Ascending aorta (tissue), 2 donors: ENCODE measurements at regions not wholly inside any gene's neighbourhood (a gene's known extent, or its start where the extent isn't known, plus 50 kb on each side); places are given as distances from the start of the nearest gene placed in this dataset.
A peak's percentile ranks its signal among the peaks of the same experiment; 100 is the strongest.

Experiments
- DNase-seq, 2 donors: peaks; one replicate each; pipeline ENCODE4 v3.0.0-alpha.2; 2019; ENCODE audit warnings: low spot score in 2 of 2
- H3K27ac ChIP-seq, 2 donors: fragments of 200-600 bp; sonication (generic); one replicate each; pipeline ENCODE4 v1.5.1; 2016 to 2017; ENCODE audit warnings: mild to moderate bottlenecking in 1 of 2
- H3K27me3 ChIP-seq: fragments of 200-600 bp; sonication (generic); one replicate; pipeline ENCODE4 v1.5.1; 2017
- H3K36me3 ChIP-seq, 2 donors: fragments of 200-600 bp; sonication (generic); one replicate each; pipeline ENCODE4 v1.5.1; 2016
- H3K4me1 ChIP-seq, 2 donors: fragments of 200-600 bp; sonication (generic); one replicate each; pipeline ENCODE4 v1.5.1; 2016 to 2017; ENCODE audit warnings: mild to moderate bottlenecking in 1 of 2
- H3K4me3 ChIP-seq, 2 donors: fragments of 200-600 bp; sonication (generic); one replicate each; pipeline ENCODE4 v1.5.1; 2016 to 2017; ENCODE audit warnings: mild to moderate bottlenecking in 1 of 2
- H3K9me3 ChIP-seq, 2 donors: fragments of 200-600 bp; sonication (generic); one replicate each; pipeline ENCODE4 v1.5.1; 2016
- CTCF ChIP-seq, 3 experiments: fragments of 200-600 bp in 2 of 3; fragments of 450-650 bp in 1 of 3; sonication (generic) in 2 of 3; IDR thresholded peaks; one replicate each; pipeline ENCODE4 v1.5.1; 2016 to 2019; ENCODE audit warnings: antibody characterized with exemption in 3 of 3, mild to moderate bottlenecking in 1 of 3, moderate library complexity in 1 of 3
- intact Hi-C: fragments of 100-400 bp; cut with DNase I; formaldehyde crosslinking; loops from one replicate; pipeline ENCODE4 v1.15.1; 2023

GRCh38 chr11:30725645-30726195, 139.6 kb upstream of the MPPED2 start:
- Histone ChIP-seq H3K36me3 (no peaks in the 10 kb centered on the region), H3K4me1 (no peaks in the 10 kb centered on the region), H3K4me3 (no peak overlapping the region), H3K27me3 (no peaks in the 10 kb centered on the region), H3K27ac (no peak overlapping the region), H3K9me3 (no peaks in the 10 kb centered on the region)
- TF ChIP-seq CTCF (IDR thresholded peaks at IDR 0.05): no peak
- no peak for DNase-seq
- intact Hi-C loops: no loop called here

GRCh38 chr11:30724274-30724673, 138.1 kb upstream of the MPPED2 start:
- Histone ChIP-seq H3K36me3 (no peaks in the 10 kb centered on the region), H3K9me3 (no peaks in the 10 kb centered on the region), H3K4me3 (no peak overlapping the region), H3K27me3 (no peaks in the 10 kb centered on the region), H3K27ac (no peak overlapping the region), H3K4me1 (no peaks in the 10 kb centered on the region)
- TF ChIP-seq CTCF (IDR thresholded peaks at IDR 0.05): no peak
- no peak for DNase-seq
- intact Hi-C loops: no loop called here

GRCh38 chr11:30719371-30719770, 133.2 kb upstream of the MPPED2 start:
- Histone ChIP-seq H3K27ac (no peak overlapping the region), H3K9me3 (no peaks in the 10 kb centered on the region), H3K4me1 (no peaks in the 10 kb centered on the region), H3K27me3 (no peaks in the 10 kb centered on the region), H3K36me3 (no peaks in the 10 kb centered on the region), H3K4me3 (no peak overlapping the region)
- TF ChIP-seq CTCF (IDR thresholded peaks at IDR 0.05): no peak
- intact Hi-C loops: no loop called here
- DNase-seq: no peak

- Histone ChIP-seq H3K36me3 (no peaks in the 10 kb centered on the region), H3K9me3 (no peaks in the 10 kb centered on the region), H3K27me3 (no peaks in the 10 kb centered on the region), H3K4me1 (peaks cover 3 to 7% of the 10 kb centered on the region in 2 donors), H3K4me3 (no peak overlapping the region), H3K27ac (no peak overlapping the region)
- intact Hi-C loops: no loop called here
- no peak for TF ChIP-seq CTCF (IDR thresholded peaks at IDR 0.05)
- no peak for DNase-seq
These were observed 131.5 kb upstream of the MPPED2 start for GRCh38 chr11:30717641-30718040.

GRCh38 chr11:30717009-30717408, 130.9 kb upstream of the MPPED2 start:
- Histone ChIP-seq H3K27ac (no peak overlapping the region), H3K4me3 (no peak overlapping the region), H3K36me3 (no peaks in the 10 kb centered on the region), H3K9me3 (no peaks in the 10 kb centered on the region), H3K27me3 (no peaks in the 10 kb centered on the region), H3K4me1 (peaks cover 4 to 10% of the 10 kb centered on the region in 2 donors)
- intact Hi-C loops: no loop called here
- DNase-seq: no peak
- TF ChIP-seq CTCF (IDR thresholded peaks at IDR 0.05): no peak

GRCh38 chr11:30712749-30713148, 126.6 kb upstream of the MPPED2 start:
- peak overlapping the region; percentile 58 to 59 for H3K27ac ChIP-seq

More at GRCh38 chr11:30712749-30713148, 126.6 kb upstream of the MPPED2 start:
- intact Hi-C loops: no loop called here
- Histone ChIP-seq H3K4me3 (no peak overlapping the region), H3K9me3 (no peaks in the 10 kb centered on the region), H3K4me1 (peaks cover 4 to 10% of the 10 kb centered on the region in 2 donors), H3K27me3 (no peaks in the 10 kb centered on the region), H3K36me3 (no peaks in the 10 kb centered on the region)
- no peak for TF ChIP-seq CTCF (IDR thresholded peaks at IDR 0.05)
- no peak for DNase-seq
